Transverse colon (tissue), 4 donors: ENCODE measurements at regions not wholly inside any gene's neighbourhood (a gene's known extent, or its start where the extent isn't known, plus 50 kb on each side); places are given as distances from the start of the nearest gene placed in this dataset.

ENCODE experiments used
- DNase-seq: peaks from one replicate; pipeline ENCODE4 v3.0.0-alpha.2; 2019
- H3K27ac ChIP-seq, 4 donors: fragments of 200-600 bp; sonication (generic); 2 replicates each; pipeline ENCODE4 v1.5.1; 2016 to 2018; ENCODE audit warnings: inconsistent platforms in 4 of 4
- H3K27me3 ChIP-seq: fragments of 200-600 bp; sonication (generic); 2 replicates; pipeline ENCODE4 v1.5.1; 2017; ENCODE audit warnings: inconsistent platforms
- H3K36me3 ChIP-seq, 4 donors: fragments of 200-600 bp; sonication (generic); 2 replicates each; pipeline ENCODE4 v1.5.1; 2017 to 2019; ENCODE audit warnings: inconsistent platforms in 4 of 4
- H3K4me1 ChIP-seq, 4 donors: fragments of 200-600 bp; sonication (generic); 2 replicates each; pipeline ENCODE4 v1.5.1; 2017 to 2020; ENCODE audit warnings: inconsistent platforms in 4 of 4
- H3K4me3 ChIP-seq, 4 donors: fragments of 200-600 bp; sonication (generic); 1 replicate in 1 of 4; 2 replicates in 3 of 4; pipeline versions ENCODE4 v1.5.1 to v1.6.1; 2017 to 2019; ENCODE audit warnings: inconsistent platforms in 4 of 4
- H3K9me3 ChIP-seq, 2 donors: fragments of 200-600 bp; sonication (generic); 2 replicates each; pipeline ENCODE4 v1.5.1; 2017 to 2019; ENCODE audit warnings: inconsistent platforms in 2 of 2
- CTCF ChIP-seq, 5 experiments: fragments of 200-600 bp in 3 of 5; fragments of 450-650 bp in 2 of 5; sonication (generic) in 3 of 5; IDR thresholded peaks; 1 replicate in 2 of 5; 2 replicates in 3 of 5; pipeline ENCODE4 v1.5.1; 2016 to 2017; ENCODE audit warnings: antibody characterized with exemption in 5 of 5, inconsistent platforms in 3 of 5, mild to moderate bottlenecking in 2 of 5, moderate library complexity in 1 of 5
- EP300 ChIP-seq: sonication (generic); formaldehyde crosslinking; IDR thresholded peaks from one replicate; pipeline ENCODE4 v1.6.1; 2017; ENCODE audit warnings: antibody characterized with exemption, low read depth
- POLR2A ChIP-seq: fragments of 450-650 bp; IDR thresholded peaks from one replicate; pipeline ENCODE4 v1.6.1; 2016; ENCODE audit warnings: antibody characterized with exemption, mild to moderate bottlenecking, moderate library complexity
- POLR2AphosphoS5 ChIP-seq, 3 donors: sonication (generic); formaldehyde crosslinking; IDR thresholded peaks; one replicate each; pipeline ENCODE4 v1.6.1; 2016; ENCODE audit warnings: antibody characterized with exemption in 3 of 3
- WGBS, 2 donors: methylation state at CpG; one replicate each; pipeline ENCODE4 v1.1.5; 2018; ENCODE audit warnings: low coverage in 1 of 2; 5-methylcytosine and 5-hydroxymethylcytosine counted together
- in situ Hi-C, 4 donors: fragments of 200-750 bp; cut with MboI; loops; one replicate each; pipeline versions ENCODE4 v1.15.0 to v1.15.1; 2017; ENCODE audit warnings: low sequenced_read_pairs in 3 of 4, low pct_ligation_motif_present in 1 of 4, low pct_unique_long_range_greater_than_20kb in 1 of 4
- intact Hi-C: fragments of 100-400 bp; cut with DNase I; formaldehyde crosslinking; loops from one replicate; pipeline ENCODE4 v1.15.1; 2023; ENCODE audit warnings: low total_unique reads

GRCh38 chr2:125041846-125042245 is 1016.8 kb downstream of the CNTNAP5 start:
- H3K9me3 ChIP-seq: no peaks in the 10 kb centered on the region
- no peaks in the 10 kb centered on the region for H3K36me3 ChIP-seq
- no peak overlapping the region for H3K27ac ChIP-seq
- no peaks in the 10 kb centered on the region for H3K27me3 ChIP-seq
- no peaks in the 10 kb centered on the region for H3K4me1 ChIP-seq
- H3K4me3 ChIP-seq: no peak overlapping the region
- intact Hi-C loops: no loop called here
- no peak for DNase-seq
- WGBS, 2 donors: 74 to 77% methylated on average over 2 of the region's 2 CpGs
- in situ Hi-C loops: no loop called here
- no peak for TF ChIP-seq EP300
- no peak for TF ChIP-seq POLR2A
- TF ChIP-seq CTCF (IDR thresholded peaks at IDR 0.05): no peak
- TF ChIP-seq POLR2AphosphoS5 (IDR thresholded peaks at IDR 0.05): no peak

- no peaks in the 10 kb centered on the region for H3K36me3 ChIP-seq
- in situ Hi-C loops (no loop called here), intact Hi-C loops (no loop called here)
- H3K27ac ChIP-seq: no peak overlapping the region
- H3K27me3 ChIP-seq: no peaks in the 10 kb centered on the region
- no peaks in the 10 kb centered on the region for H3K4me1 ChIP-seq
- TF ChIP-seq POLR2A (no peak), POLR2AphosphoS5 (IDR thresholded peaks at IDR 0.05) (no peak), EP300 (no peak), CTCF (IDR thresholded peaks at IDR 0.05) (no peak)
- no peak overlapping the region for H3K4me3 ChIP-seq
- no peaks in the 10 kb centered on the region for H3K9me3 ChIP-seq
- DNase-seq: no peak
These were observed 1017.6 kb downstream of the CNTNAP5 start for GRCh38 chr2:125042727-125043126.

GRCh38 chr2:125070726-125071505 is 1045.8 kb downstream of the CNTNAP5 start:
- intact Hi-C loops (no loop called here), in situ Hi-C loops (no loop called here)
- Histone ChIP-seq H3K4me3 (no peak overlapping the region), H3K9me3 (peaks cover 9 to 10% of the 10 kb centered on the region in 2 donors), H3K27me3 (no peaks in the 10 kb centered on the region), H3K4me1 (no peaks in the 10 kb centered on the region), H3K36me3 (no peaks in the 10 kb centered on the region), H3K27ac (no peak overlapping the region)
- WGBS, 2 donors: 54% methylated on average over 2 to 4 of the region's 4 CpGs
- no peak for DNase-seq
- TF ChIP-seq POLR2AphosphoS5 (IDR thresholded peaks at IDR 0.05) (no peak), EP300 (no peak), POLR2A (no peak), CTCF (IDR thresholded peaks at IDR 0.05) (no peak)

- H3K9me3 ChIP-seq: peaks cover 9 to 10% of the 10 kb centered on the region in 2 donors
- H3K36me3 ChIP-seq: no peaks in the 10 kb centered on the region
- in situ Hi-C loops: no loop called here
- no peak for DNase-seq
- no peak overlapping the region for H3K4me3 ChIP-seq
- TF ChIP-seq POLR2A (no peak), CTCF (IDR thresholded peaks at IDR 0.05) (no peak), POLR2AphosphoS5 (IDR thresholded peaks at IDR 0.05) (no peak), EP300 (no peak)
- no peak overlapping the region for H3K27ac ChIP-seq
- 91 to 92% methylated on average over 3 of the region's 3 CpGs for WGBS, 2 donors
- intact Hi-C loops: no loop called here
- no peaks in the 10 kb centered on the region for H3K4me1 ChIP-seq
- H3K27me3 ChIP-seq: no peaks in the 10 kb centered on the region
These were observed 1048.4 kb downstream of the CNTNAP5 start for GRCh38 chr2:125073440-125073839.
